IPS-18a (cell line): ENCODE measurements at regions not wholly inside any gene's neighbourhood (a gene's known extent, or its start where the extent isn't known, plus 50 kb on each side); places are given as distances from the start of the nearest gene placed in this dataset.

Experiments
- H3K27ac ChIP-seq: one replicate; pipeline ENCODE4 v1.5.1; 2013; ENCODE audit warnings: low read length
- H3K27me3 ChIP-seq: one replicate; pipeline ENCODE4 v1.6.1; 2013; ENCODE audit warnings: mild to moderate bottlenecking, low read length; ENCODE audit not compliant: control insufficient read depth, insufficient read depth
- H3K36me3 ChIP-seq: one replicate; pipeline ENCODE4 v1.6.1; 2013; ENCODE audit warnings: low read depth, low read length; ENCODE audit not compliant: control insufficient read depth
- H3K4me1 ChIP-seq: one replicate; pipeline ENCODE4 v1.6.1; 2013; ENCODE audit warnings: low read depth, low read length; ENCODE audit not compliant: control insufficient read depth
- H3K4me3 ChIP-seq: one replicate; pipeline ENCODE4 v1.5.1; 2013; ENCODE audit warnings: low read length
- H3K9ac ChIP-seq: one replicate; pipeline ENCODE4 v1.6.1; 2013; ENCODE audit warnings: mild to moderate bottlenecking, low read length, moderate library complexity
- H3K9me3 ChIP-seq: one replicate; pipeline ENCODE4 v1.6.1; 2013; ENCODE audit warnings: low read depth, low read length; ENCODE audit not compliant: control insufficient read depth

DNA sequence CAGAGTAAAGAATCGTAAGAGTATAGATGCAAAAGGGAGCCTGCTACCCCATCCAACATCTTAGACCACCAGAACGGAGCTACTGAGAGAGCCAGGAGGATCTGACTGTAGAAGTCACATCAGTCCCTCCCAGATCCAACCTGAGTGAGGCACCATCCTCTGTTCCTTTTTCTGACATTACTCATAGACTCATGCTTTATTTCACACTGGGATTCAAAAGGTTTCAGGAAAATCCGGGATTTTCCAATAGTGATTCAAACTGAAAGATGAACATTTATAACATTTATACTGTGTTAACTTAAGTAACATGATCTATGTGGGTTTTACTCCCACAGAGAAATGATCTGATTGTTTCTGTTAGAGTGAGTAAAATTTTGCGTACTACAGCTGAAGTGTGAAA is 868.6 kb upstream of the GJE1 start:
- Histone ChIP-seq H3K4me3 (no peak overlapping the region), H3K27me3 (no peaks in the 10 kb centered on the region), H3K36me3 (no peaks in the 10 kb centered on the region), H3K9me3 (no peaks in the 10 kb centered on the region), H3K27ac (no peak overlapping the region), H3K9ac (no peak overlapping the region), H3K4me1 (peaks cover 17% of the 10 kb centered on the region)

GRCh38 chr6:141261672-141262060 is 871.1 kb upstream of the GJE1 start:
- Histone ChIP-seq H3K4me3 (no peak overlapping the region), H3K9ac (no peak overlapping the region), H3K27ac (no peak overlapping the region), H3K27me3 (no peaks in the 10 kb centered on the region), H3K36me3 (no peaks in the 10 kb centered on the region), H3K9me3 (peaks cover 3% of the 10 kb centered on the region), H3K4me1 (peaks cover 15% of the 10 kb centered on the region)

- Histone ChIP-seq H3K9ac (no peak overlapping the region), H3K36me3 (no peaks in the 10 kb centered on the region), H3K27ac (no peak overlapping the region), H3K27me3 (no peaks in the 10 kb centered on the region), H3K4me1 (peaks cover 10% of the 10 kb centered on the region), H3K9me3 (peaks cover 3% of the 10 kb centered on the region), H3K4me3 (no peak overlapping the region)
Measured at GRCh38 chr6:141261016-141261671, 871.6 kb upstream of the GJE1 start.

DNA sequence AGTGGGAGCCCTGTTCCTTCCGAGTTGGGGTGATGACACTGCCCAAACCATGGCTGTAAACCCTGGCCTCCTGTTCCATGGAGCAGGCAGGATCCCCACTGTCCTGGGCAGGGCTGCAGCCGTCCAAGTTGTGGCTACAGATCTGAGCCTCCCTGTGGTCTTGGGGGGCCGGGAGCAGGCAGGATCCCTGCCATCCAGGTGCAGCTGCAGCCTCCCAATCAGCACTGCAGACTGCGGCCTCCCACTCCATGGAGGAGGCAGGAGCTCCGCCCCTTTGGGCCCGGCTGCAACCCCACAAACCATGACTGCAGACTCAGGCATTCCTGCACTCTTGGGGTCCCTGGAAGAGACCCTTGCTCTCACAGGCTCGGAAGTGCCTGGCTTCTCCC is 872.1 kb upstream of the GJE1 start:
- Histone ChIP-seq H3K36me3 (no peaks in the 10 kb centered on the region), H3K9ac (no peak overlapping the region), H3K4me1 (peaks cover 7% of the 10 kb centered on the region), H3K27me3 (no peaks in the 10 kb centered on the region), H3K27ac (no peak overlapping the region), H3K9me3 (peaks cover 3% of the 10 kb centered on the region), H3K4me3 (no peak overlapping the region)

GRCh38 chr6:141259807-141260206 is 872.9 kb upstream of the GJE1 start:
- Histone ChIP-seq H3K36me3 (no peaks in the 10 kb centered on the region), H3K4me1 (peaks cover 5% of the 10 kb centered on the region), H3K9ac (no peak overlapping the region), H3K27ac (no peak overlapping the region), H3K27me3 (no peaks in the 10 kb centered on the region), H3K4me3 (no peak overlapping the region), H3K9me3 (peaks cover 3% of the 10 kb centered on the region)

DNA sequence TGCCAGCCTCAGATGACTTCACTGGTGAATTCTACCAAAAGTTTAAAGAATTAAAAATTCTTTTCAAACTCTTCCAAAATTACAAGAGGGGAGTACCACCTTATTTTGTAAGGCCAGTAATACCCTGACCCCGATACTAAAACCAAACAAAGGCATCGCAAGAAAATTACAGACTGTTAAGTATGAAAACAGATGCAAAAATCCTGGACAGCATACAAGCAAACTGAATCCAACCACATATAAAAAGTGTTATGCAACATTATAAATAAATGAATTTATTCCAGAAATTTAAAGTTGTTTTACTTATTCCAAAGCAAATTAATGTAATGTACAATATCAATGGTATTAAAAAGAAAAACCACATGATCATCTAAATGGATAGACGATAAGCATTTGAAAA is 873.6 kb upstream of the GJE1 start:
- Histone ChIP-seq H3K4me1 (peaks cover 1% of the 10 kb centered on the region), H3K27ac (no peak overlapping the region), H3K36me3 (no peaks in the 10 kb centered on the region), H3K9ac (no peak overlapping the region), H3K27me3 (no peaks in the 10 kb centered on the region), H3K4me3 (no peak overlapping the region), H3K9me3 (peaks cover 3% of the 10 kb centered on the region)

- H3K27me3 ChIP-seq = no peaks in the 10 kb centered on the region
- H3K4me1 ChIP-seq = no peaks in the 10 kb centered on the region
- H3K9me3 ChIP-seq = peaks cover 3% of the 10 kb centered on the region
- no peak overlapping the region for H3K27ac ChIP-seq
- H3K9ac ChIP-seq = no peak overlapping the region
- no peak overlapping the region for H3K4me3 ChIP-seq
- H3K36me3 ChIP-seq = no peaks in the 10 kb centered on the region
Measured at GRCh38 chr6:141258516-141258915, 874.2 kb upstream of the GJE1 start.

DNA sequence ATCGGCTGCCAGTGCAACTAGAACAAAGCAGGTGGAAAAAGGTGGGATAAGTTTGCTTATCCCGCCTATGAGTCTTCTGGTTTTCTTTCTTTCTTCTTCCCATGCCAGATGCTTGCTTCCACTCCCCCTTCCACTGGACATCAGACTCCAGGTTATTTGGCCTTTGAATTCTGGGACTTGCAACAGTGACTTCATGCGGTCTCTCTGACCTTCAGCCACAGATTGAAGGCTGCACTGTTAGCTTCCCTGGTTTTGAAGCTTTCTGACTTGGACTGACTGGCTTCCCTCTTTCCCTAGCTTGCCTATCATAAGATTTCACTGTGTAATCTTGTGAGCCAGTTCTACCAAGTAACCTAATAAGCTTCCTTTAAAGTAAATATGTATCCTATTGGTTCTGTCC is 878.4 kb upstream of the GJE1 start:
- Histone ChIP-seq H3K27ac (no peak overlapping the region), H3K4me3 (no peak overlapping the region), H3K36me3 (no peaks in the 10 kb centered on the region), H3K4me1 (no peaks in the 10 kb centered on the region), H3K9me3 (peaks cover 3% of the 10 kb centered on the region), H3K9ac (no peak overlapping the region), H3K27me3 (no peaks in the 10 kb centered on the region)

GRCh38 chr6:141252828-141253608 is 879.7 kb upstream of the GJE1 start:
- Histone ChIP-seq H3K4me3 (no peak overlapping the region), H3K9ac (no peak overlapping the region), H3K4me1 (no peaks in the 10 kb centered on the region), H3K36me3 (no peaks in the 10 kb centered on the region), H3K27ac (no peak overlapping the region), H3K9me3 (no peaks in the 10 kb centered on the region), H3K27me3 (no peaks in the 10 kb centered on the region)

- H3K36me3 ChIP-seq = no peaks in the 10 kb centered on the region
- no peaks in the 10 kb centered on the region for H3K27me3 ChIP-seq
- no peak overlapping the region for H3K27ac ChIP-seq
- H3K4me3 ChIP-seq = no peak overlapping the region
- H3K4me1 ChIP-seq = no peaks in the 10 kb centered on the region
- H3K9me3 ChIP-seq = no peaks in the 10 kb centered on the region
- H3K9ac ChIP-seq = no peak overlapping the region
Measured at GRCh38 chr6:141251286-141251685, 881.4 kb upstream of the GJE1 start.

DNA sequence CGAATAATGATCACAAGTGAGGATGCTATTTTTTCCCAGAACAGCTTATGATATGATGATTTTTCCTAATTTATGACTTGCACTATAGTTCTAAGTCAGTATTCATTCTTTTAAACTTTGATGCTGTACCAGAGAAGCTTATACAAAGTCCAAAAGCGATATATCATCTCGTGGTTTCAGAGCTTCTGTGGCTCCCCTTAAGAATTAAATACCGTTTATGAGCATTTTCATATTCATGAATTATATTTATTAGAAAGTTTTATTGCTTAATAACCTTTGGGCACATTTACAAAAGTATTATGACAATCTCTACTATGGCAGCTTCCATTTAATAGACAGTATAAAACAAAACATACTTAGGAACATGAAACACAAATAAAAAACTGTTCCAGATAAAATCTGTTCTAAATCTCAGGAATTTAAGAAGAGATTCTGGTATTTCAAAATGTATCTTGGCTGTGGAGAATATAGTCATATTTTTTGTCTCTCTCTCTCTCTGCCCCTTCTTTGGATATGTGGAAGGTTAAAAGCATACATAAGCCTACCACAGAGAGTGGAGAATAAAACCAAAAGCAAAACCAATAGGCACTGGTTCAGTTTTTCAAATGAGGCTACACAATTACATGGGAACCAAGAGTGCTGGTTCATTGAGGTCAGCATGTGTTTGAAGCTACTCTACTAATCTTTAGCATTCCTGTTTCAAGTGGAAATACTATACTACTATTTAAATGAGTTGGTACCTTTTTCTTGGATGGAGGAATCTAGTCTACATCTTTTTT is 884.5 kb upstream of the GJE1 start:
- Histone ChIP-seq H3K4me1 (no peaks in the 10 kb centered on the region), H3K4me3 (no peak overlapping the region), H3K36me3 (no peaks in the 10 kb centered on the region), H3K9ac (no peak overlapping the region), H3K27ac (no peak overlapping the region), H3K27me3 (no peaks in the 10 kb centered on the region), H3K9me3 (no peaks in the 10 kb centered on the region)
